ENCODE measurements at regions not wholly inside any gene's neighbourhood (a gene's known extent, or its start where the extent isn't known, plus 50 kb on each side); places are given as distances from the start of the nearest gene placed in this dataset.
"Not testable (repeated sequence)": the region's sequence is repeated elsewhere in the genome, so short reads cannot be mapped to it uniquely, and the experiment has no call there.

DNA sequence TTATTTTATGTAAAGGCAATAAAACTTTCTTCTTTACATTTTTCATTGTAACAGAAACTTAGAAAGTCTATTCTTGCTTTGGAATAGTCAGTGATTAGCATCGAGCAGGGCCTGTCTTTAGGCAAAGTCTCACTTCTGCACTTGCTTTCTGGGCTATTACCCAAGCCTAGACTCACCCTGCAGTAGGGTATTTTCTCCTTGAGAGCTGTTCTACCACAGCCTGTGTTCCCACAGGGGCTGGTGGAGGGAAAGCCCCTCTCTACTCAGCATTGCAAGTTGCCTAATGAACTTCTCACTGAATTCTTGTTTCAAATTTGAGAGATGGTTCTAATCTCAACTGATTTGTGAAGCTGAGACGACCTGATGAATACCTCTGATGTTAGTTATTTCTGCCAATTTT, 111.7 kb upstream of the KLHL14 start:
- no peak for DNase-seq

DNA sequence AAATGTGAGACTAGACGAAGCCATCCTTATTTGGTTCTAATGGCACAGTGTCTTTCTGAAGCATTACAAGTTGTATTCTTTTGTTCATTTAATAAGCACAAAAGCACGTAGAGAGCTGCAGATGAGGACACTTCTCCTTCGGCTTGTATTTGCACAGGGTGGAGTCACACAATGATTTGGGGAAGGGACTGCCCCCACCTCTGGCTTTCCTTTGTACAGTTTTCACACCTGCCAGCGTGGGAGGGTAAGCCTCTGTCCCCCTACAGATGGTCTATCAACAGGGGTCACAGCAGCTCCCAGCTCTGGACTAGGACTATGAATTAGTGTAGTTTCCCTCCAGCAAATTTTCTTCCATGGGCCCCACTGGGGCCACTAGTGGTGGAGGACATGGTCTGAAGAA, 108.2 kb upstream of the KLHL14 start:
- no peak for DNase-seq

DNA sequence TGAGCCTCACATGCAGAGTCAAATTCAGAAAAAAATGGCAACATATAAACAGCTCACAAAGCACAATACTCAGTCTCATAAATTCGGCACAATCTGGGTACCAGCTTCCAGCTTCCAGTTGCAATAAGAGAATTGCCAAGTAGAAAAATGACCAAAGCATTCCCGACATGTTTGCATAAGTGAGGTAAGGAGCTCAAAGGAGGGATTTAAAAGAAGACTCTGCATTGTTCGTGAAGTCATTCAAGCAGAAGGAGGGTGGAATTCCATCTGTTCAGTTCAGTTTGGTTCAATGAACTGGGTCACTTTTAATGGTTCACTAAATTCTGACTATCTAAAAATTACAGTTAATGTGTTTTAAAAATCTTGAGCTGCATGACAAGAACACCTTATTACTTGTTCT, 106.7 kb upstream of the KLHL14 start:
- no peak for DNase-seq

DNA sequence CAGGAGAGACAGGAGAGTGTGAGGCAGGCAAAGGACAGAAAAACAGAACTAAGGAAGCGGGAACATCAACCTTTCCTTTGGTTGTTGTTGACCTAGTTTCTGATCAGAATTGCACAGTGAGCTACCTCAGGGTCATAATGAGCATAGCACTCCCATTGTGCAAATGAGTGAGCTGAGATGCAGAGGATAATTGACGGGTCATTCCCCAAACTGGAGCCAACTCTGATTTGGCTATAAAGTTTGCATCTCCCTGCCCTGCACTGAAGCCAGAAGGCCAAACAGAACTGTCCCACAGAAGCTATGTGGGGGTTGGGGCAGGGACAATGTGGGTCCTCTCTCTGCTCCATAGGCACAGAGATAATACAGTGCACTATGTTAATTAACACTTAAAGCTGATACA, 105.6 kb upstream of the KLHL14 start:
- DNase-seq, result no peak

DNA sequence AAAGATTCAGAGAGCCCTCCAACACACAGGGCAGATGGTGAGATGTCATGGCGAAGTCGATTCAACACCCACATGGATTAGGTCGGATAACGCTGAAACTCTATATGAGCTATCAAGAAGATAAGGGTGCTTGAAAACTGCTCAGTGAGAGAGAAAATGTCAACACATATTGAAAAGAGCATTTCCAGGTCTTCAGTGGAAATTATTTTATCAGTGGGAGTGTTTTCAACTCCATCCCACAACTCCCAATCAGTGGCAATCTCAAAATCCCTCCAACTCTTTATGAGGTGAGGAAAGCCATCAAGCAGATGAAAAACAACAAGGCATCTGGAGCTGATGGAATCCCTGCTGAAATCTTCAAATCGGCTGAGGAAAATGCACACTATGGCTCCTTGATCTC, 104.5 kb upstream of the KLHL14 start:
- DNase-seq, result no peak

DNA sequence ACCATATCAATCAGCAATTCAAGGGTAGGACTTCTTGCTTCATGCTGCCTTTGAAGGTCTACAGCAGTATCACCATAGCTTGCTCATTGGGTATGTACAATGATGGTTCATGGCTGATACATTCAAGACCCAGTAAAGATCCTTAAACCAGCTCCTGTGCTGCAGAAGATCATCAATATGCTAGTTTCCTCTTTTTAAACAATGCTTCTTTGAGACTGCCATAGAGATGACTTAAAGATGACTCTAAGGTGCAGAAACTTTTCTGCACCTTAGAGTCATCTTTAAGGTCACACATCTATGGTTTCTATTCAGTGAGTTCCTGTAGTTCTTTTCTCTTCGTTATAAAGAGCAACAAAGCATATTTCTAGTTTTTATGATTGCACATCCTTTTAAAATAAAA, 102.8 kb upstream of the KLHL14 start:
- DNase-seq, result no peak

DNA sequence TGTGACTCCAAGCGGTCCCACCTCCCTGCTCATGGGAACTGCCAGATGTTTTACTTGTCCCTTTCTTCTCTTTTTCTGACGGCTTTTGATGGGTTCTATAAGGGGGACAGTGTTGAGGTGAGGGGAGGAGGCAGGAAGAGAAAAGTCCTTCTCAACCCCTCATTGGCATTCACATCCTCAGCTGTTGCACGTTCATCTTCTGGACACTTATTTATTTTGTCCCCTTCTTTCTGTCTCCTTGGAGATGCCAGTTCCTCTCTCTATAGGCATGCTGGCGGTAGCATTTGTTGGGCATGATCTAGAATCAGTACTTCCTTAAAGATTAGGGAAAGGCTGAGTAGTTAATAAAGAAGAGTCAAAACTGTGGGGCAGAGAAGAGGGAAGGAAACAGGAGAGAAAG, 99.0 kb upstream of the KLHL14 start:
- DNase-seq, result no peak

DNA sequence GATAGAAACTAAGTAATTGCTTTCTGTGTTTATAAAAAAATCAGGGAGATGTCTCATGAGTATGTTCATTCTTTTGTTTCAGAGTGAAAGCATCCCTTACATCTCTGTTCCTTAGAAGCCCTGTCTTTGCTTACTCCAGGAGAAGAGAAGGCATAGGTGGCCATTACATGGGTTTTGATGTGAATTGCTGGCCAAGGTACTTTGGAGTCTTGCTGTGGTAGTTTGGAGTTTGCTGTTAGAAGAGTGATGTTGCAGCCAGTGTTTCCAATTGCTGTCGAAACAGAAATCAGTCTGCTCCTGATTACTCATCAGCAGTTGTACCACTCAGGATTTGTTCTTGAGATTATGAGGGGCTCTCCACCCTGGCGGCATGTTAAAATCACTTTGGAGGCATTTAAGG, 97.8 kb upstream of the KLHL14 start:
- no peak for DNase-seq

DNA sequence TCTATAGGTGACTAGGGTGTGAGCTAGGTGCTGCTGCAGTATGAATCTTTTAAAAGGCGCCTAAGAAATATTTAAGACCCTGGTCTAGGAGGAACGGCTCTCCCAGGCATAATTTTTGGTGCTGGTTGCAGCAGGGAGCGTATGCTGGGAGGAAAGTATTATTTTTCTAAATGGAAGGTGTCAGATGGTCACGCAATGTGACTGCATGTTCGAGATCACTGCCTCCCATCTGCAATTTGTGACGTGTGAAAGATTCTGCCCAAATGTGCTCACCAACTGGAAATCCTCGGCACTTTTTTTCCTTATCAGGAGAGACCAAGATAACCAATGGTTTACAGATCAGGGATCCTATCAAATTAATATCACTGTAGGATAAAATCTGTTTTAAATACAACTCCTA, 95.6 kb upstream of the KLHL14 start:
- no peak for DNase-seq

DNA sequence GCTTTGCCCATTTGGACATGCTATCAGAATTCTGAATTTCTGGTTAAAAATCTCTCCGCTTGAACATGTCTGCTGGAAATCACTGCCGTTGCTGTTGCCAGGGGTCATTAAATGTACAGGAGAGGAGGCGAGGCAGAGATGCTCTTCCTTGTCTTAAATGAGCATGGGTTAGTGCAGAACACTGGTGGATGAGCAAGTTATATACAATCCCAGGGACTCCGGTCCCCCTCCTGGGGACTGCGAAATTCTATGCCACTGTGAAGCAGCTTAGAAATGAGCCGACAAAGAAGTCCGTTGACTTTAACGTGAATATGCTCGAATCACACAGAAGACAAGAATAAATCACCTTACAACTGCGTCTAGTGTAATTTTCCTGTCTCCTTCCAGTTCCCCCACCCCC, 95.1 kb upstream of the KLHL14 start:
- DNase-seq, result no peak

DNA sequence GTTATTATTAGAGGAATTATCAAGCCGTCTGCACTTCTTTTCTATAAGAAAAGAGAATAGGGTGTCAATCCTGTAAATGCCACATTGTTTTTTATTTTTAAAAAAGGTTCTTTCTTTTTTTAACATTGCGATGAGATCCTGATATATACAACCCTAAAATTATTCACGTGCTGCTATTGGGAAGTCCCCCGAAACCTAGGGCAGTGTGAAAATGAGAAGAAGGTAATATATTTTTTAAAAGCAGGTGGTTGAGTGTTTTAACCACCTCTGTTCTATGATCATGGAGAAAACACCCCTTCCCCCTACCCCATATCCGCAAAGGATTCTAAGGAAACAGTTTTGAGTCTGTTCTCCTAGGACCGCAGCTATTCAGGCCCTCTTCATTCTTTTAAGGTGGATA, 94.5 kb upstream of the KLHL14 start:
- DNase-seq, result no peak

DNA sequence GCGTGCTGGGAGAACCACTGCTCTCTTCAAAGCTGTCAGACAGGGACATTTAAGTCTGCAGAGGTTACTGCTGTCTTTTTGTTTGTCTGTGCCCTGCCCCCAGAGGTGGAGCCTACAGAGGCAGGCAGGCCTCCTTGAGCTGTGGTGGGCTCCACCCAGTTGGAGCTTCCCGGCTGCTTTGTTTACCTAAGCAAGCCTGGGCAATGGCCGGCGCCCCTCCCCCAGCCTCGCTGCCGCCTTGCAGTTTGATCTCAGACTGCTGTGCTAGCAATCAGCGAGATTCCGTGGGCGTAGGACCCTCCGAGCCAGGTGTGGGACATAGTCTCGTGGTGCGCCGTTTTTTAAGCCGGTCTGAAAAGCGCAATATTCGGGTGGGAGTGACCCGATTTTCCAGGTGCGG, 89.2 kb upstream of the KLHL14 start:
- not testable (repeated sequence) for DNase-seq

DNA sequence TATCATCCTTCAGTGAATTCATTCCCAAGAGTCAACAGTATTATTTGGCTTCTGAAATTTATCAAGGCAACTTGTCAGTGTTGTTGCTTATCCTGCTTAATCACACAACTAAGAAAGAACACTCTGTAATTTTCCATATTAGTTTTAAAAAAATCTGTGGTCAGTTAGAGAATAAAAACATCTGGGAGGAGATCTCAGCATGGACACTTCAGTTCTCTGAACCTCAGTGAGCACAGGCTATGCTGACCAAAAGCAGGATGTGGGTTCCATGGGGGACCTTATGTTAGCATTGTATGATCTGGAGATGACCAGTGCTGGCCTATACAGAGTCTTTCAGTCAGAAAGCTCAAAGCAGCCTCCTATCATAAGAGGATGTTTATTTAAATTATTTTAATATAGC, 79.1 kb upstream of the KLHL14 start:
- no peak for DNase-seq

DNA sequence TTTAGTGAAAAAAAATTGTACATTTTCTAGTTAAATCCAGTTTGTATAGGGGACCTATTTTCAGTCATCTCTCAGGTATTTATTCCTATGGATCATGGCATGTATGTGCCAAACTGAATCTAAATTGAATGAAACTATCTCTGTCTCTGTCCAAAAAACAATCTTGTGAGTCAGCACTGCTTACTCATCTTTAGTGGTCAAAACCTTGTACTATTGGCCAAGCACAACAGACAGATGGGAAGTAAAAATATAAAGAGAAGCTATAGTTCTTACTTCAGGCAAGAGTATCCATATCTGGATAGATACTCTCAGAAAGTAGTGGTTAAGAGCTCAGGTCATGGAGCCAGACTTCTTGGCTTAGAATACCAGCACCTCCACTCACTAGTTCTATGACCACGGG, 76.0 kb upstream of the KLHL14 start:
- DNase-seq, result no peak

DNA sequence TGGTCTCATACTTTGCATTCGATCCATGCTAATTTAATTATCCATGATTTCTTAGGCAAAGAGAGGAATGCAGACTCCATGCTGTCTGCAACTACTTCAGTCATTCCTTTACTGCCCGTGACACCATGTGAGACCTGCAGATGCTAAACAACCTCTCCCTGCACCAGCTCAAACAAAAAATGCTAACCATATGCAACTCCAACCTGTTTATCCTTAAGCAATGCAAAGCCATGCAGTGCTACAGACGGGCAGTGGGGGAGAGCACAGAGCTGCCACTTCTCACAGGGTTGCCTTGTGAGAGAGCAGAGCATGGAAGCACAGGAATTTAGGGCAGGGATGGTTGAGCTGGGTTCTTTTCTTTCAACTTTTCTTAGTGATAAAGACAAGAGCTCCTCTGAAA, 74.9 kb upstream of the KLHL14 start:
- DNase-seq, result peak; percentile 80 to 82

DNA sequence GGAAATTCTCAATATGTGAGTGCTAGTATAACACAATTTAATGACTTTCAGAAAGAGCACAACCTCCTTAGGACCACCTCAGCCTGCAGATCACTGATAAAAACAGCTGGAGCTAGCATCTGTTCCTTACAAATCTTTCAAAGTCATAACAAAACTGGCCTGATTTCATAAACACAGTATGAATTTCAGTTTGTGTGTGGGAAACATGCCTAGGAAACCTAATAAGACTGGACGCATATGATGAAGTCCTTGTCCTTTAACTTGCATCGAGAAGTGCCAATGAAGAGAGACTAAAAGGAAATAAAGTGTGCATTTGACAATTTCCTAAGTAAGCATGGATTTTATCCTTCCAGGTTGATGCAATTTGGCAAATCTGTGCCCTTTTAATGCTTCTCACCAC, 74.1 kb upstream of the KLHL14 start:
- DNase-seq, result no peak

DNA sequence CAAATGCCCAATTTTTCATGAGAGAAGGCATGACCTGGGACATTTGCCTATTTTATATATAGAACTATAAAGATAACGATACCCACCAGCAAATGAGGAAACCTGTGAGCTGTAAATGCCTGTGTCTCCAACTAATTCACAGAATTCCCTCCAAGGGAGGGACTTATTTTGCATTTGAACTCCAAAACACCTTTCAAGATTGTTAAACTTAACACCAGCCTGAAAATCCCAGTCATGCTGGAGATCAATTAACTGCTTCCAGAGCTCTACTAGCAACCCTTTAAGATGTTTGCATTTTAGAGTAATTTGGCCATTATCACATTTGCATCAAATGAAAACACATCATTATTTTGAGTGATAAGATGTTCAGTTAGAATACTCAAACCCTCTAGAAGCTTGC, 68.1 kb upstream of the KLHL14 start:
- no peak for DNase-seq

DNA sequence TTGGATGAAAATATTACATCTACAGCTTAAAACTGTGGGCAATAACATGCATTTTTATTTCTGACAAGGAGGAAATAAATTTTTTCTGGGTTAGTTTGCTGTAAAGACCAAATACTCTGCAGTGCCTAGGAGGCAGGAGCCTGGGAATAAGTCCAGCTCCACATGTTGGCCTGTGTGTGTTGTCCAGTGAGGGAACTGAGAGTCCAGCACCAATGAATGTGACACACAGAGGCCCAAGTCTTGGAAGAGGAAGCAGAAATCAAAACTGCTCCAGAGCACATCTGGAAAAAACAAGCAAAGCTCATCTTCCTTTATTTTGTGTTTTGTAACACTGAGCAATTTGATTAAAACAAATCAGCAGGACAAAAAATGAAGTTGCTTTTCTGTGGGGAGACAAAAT, 63.1 kb upstream of the KLHL14 start:
- DNase-seq, result no peak

DNA sequence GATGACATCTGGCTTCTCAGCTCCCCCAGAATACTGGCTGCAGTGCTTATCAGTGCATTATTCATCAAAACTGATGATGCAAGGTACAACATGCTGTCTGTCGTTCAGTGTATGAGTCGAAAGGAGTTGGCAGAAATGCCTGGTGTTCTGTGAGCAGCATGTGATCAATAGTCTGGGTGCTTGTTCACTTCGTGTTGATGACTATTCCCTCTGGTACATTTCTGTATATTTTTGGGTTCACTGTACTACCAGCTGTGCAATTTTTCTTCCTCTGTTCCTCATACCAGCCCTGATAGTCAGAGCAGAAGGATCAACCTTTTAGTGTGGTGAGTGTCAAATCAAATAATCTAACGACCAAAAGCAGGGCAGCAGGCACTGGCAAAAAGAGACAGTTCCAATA, 59.0 kb upstream of the KLHL14 start:
- DNase-seq, result no peak

DNA sequence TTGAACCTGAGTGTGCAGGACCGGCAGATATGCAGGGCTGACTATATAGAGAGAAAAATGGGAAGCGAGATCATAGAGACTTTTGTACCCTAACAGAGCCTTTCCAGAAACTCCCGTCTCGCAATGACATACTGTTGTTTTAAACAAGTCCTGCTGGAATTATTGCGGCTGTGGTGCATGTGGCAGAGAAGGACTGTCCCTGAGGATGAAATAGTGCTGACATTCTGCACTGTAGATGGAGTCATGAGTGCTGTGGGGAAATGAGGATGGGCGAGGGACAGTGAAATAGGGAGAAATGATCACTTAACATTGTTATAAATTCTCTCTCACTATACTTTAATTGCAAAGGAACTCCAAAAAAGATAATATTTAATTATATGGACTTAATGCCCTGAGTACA, 50.4 kb upstream of the KLHL14 start:
- DNase-seq, result no peak
